SK-N-SH (cell line): ENCODE measurements at regions not wholly inside any gene's neighbourhood (a gene's known extent, or its start where the extent isn't known, plus 50 kb on each side); places are given as distances from the start of the nearest gene placed in this dataset.
"Not testable (repeated sequence)": the region's sequence is repeated elsewhere in the genome, so short reads cannot be mapped to it uniquely, and the experiment has no call there.

Experiments used
- CHD2 ChIP-seq: fragments of 150-350 bp; IDR thresholded peaks from 2 replicates; pipeline ENCODE4 v1.6.1; 2018; ENCODE audit warnings: low read length; ENCODE audit not compliant: partially characterized antibody
- EZH2phosphoT487 ChIP-seq: fragments of 200-600 bp; sonication (generic); IDR thresholded peaks from 2 replicates; pipeline ENCODE4 v1.6.1; 2017; ENCODE audit warnings: low read depth, mixed run types, mild to moderate bottlenecking, antibody characterized with exemption, moderate library complexity, borderline replicate concordance
- GABPA ChIP-seq: IDR thresholded peaks from 2 replicates; pipeline ENCODE4 v1.4.0; 2012; ENCODE audit warnings: low read depth, mild to moderate bottlenecking
- IRF3 ChIP-seq: fragments of 150-350 bp; IDR thresholded peaks from 2 replicates; pipeline ENCODE4 v1.6.1; 2016; ENCODE audit warnings: mild to moderate bottlenecking, low read depth, low read length
- NFIC ChIP-seq: IDR thresholded peaks from 2 replicates; pipeline ENCODE4 v1.4.0; 2012; ENCODE audit warnings: borderline replicate concordance

- TF ChIP-seq NFIC, EZH2phosphoT487, GABPA, IRF3, CHD2: not testable (repeated sequence)
Measured at GRCh38 chr7:150139840-150140239, 183.3 kb upstream of the LRRC61 start.
